ENCODE measurements at regions not wholly inside any gene's neighbourhood (a gene's known extent, or its start where the extent isn't known, plus 50 kb on each side); places are given as distances from the start of the nearest gene placed in this dataset.

GRCh38 chr21:41079159-41079558, 88.8 kb upstream of the BACE2 start:
- no peak for DNase-seq
- Mint-ChIP-seq H3K27ac (no peak overlapping the region), H3K4me1 (ENCODE audit: low read depth) (no peaks in the 10 kb centered on the region), H3K27me3 (ENCODE audit: insufficient read depth) (peaks cover 13% of the 10 kb centered on the region), H3K36me3 (ENCODE audit: low read depth) (no peaks in the 10 kb centered on the region), H3K4me3 (no peak overlapping the region), H3K9me3 (peaks cover 24% of the 10 kb centered on the region)
- no peak for TF ChIP-seq CTCF (IDR thresholded peaks at IDR 0.05)

GRCh38 chr21:41080485-41081121, 87.4 kb upstream of the BACE2 start:
- DNase-seq, result no peak
- peaks cover 10% of the 10 kb centered on the region for H3K27me3 Mint-ChIP-seq (ENCODE audit: insufficient read depth)
- H3K36me3 Mint-ChIP-seq (ENCODE audit: low read depth), result no peaks in the 10 kb centered on the region
- H3K27ac Mint-ChIP-seq, result no peak overlapping the region
- peaks cover 18% of the 10 kb centered on the region for H3K9me3 Mint-ChIP-seq
- H3K4me1 Mint-ChIP-seq (ENCODE audit: low read depth), result no peaks in the 10 kb centered on the region
- H3K4me3 Mint-ChIP-seq, result no peak overlapping the region
- TF ChIP-seq CTCF (IDR thresholded peaks at IDR 0.05), result no peak

GRCh38 chr21:41086569-41086968, 81.4 kb upstream of the BACE2 start:
- Mint-ChIP-seq H3K27me3 (ENCODE audit: insufficient read depth) (peaks cover 4% of the 10 kb centered on the region), H3K4me1 (ENCODE audit: low read depth) (no peaks in the 10 kb centered on the region), H3K4me3 (no peak overlapping the region), H3K27ac (no peak overlapping the region), H3K9me3 (peaks cover 25% of the 10 kb centered on the region), H3K36me3 (ENCODE audit: low read depth) (peaks cover 5% of the 10 kb centered on the region; the same call in 1 of the 2 replicates)
- TF ChIP-seq CTCF (IDR thresholded peaks at IDR 0.05), result no peak
- DNase-seq, result no peak

- Mint-ChIP-seq H3K4me3 (no peak overlapping the region), H3K4me1 (ENCODE audit: low read depth) (no peaks in the 10 kb centered on the region), H3K9me3 (peaks cover 25% of the 10 kb centered on the region), H3K27ac (no peak overlapping the region), H3K36me3 (ENCODE audit: low read depth) (peaks cover 5% of the 10 kb centered on the region; the same call in 1 of the 2 replicates), H3K27me3 (ENCODE audit: insufficient read depth) (no peaks in the 10 kb centered on the region; the same call in 1 of the 2 replicates)
- no peak for TF ChIP-seq CTCF (IDR thresholded peaks at IDR 0.05)
- no peak for DNase-seq
Measured at GRCh38 chr21:41090981-41091380, 77.0 kb upstream of the BACE2 start.

GRCh38 chr21:41091616-41092015, 76.3 kb upstream of the BACE2 start:
- no peak for DNase-seq
- Mint-ChIP-seq H3K9me3 (peaks cover 22% of the 10 kb centered on the region), H3K4me1 (ENCODE audit: low read depth) (no peaks in the 10 kb centered on the region), H3K4me3 (no peak overlapping the region), H3K27ac (no peak overlapping the region), H3K36me3 (ENCODE audit: low read depth) (peaks cover under 1% of the 10 kb centered on the region; the same call in 1 of the 2 replicates), H3K27me3 (ENCODE audit: insufficient read depth) (no peaks in the 10 kb centered on the region; the same call in none of the 2 replicates)
- no peak for TF ChIP-seq CTCF (IDR thresholded peaks at IDR 0.05)
